ENCODE measurements at regions not wholly inside any gene's neighbourhood (a gene's known extent, or its start where the extent isn't known, plus 50 kb on each side); places are given as distances from the start of the nearest gene placed in this dataset.

- no peak overlapping the region for H3K27ac ChIP-seq
- H3K27me3 ChIP-seq, result no peaks in the 10 kb centered on the region
- no peak for DNase-seq
- no peaks in the 10 kb centered on the region for H3K9me3 ChIP-seq
- TF ChIP-seq, protein P1, sequence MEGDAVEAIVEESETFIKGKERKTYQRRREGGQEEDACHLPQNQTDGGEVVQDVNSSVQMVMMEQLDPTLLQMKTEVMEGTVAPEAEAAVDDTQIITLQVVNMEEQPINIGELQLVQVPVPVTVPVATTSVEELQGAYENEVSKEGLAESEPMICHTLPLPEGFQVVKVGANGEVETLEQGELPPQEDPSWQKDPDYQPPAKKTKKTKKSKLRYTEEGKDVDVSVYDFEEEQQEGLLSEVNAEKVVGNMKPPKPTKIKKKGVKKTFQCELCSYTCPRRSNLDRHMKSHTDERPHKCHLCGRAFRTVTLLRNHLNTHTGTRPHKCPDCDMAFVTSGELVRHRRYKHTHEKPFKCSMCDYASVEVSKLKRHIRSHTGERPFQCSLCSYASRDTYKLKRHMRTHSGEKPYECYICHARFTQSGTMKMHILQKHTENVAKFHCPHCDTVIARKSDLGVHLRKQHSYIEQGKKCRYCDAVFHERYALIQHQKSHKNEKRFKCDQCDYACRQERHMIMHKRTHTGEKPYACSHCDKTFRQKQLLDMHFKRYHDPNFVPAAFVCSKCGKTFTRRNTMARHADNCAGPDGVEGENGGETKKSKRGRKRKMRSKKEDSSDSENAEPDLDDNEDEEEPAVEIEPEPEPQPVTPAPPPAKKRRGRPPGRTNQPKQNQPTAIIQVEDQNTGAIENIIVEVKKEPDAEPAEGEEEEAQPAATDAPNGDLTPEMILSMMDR (IDR thresholded peaks at IDR 0.05), result no peak
- no peak overlapping the region for H3K4me3 ChIP-seq
- intact Hi-C loops (cut with DNase I; ENCODE audit: low total_unique reads), result no loop called here
- H3K4me1 ChIP-seq, result peaks cover 0 to 1% (median 0%) of the 10 kb centered on the region in 4 donors
- H3K36me3 ChIP-seq, result no peaks in the 10 kb centered on the region
These were observed 92.8 kb upstream of the SLC44A1 start for GRCh38 chr9:105151686-105151995.

- H3K9me3 ChIP-seq, result no peaks in the 10 kb centered on the region
- intact Hi-C loops (cut with DNase I; ENCODE audit: low total_unique reads), result loop anchor here (5.0 kb wide), 2 partner anchors 53 to 263 kb away; no protein-coding TSS in a partner anchor
- H3K4me1 ChIP-seq, result peaks cover 0 to 5% (median 0%) of the 10 kb centered on the region in 4 donors
- DNase-seq, result no peak
- TF ChIP-seq, protein P1 (IDR thresholded peaks at IDR 0.05), result no peak
- H3K27ac ChIP-seq, result no peak overlapping the region
- H3K36me3 ChIP-seq, result no peaks in the 10 kb centered on the region
- no peaks in the 10 kb centered on the region for H3K27me3 ChIP-seq
- no peak overlapping the region for H3K4me3 ChIP-seq
These were observed 89.7 kb upstream of the SLC44A1 start for GRCh38 chr9:105154723-105155191.

DNA sequence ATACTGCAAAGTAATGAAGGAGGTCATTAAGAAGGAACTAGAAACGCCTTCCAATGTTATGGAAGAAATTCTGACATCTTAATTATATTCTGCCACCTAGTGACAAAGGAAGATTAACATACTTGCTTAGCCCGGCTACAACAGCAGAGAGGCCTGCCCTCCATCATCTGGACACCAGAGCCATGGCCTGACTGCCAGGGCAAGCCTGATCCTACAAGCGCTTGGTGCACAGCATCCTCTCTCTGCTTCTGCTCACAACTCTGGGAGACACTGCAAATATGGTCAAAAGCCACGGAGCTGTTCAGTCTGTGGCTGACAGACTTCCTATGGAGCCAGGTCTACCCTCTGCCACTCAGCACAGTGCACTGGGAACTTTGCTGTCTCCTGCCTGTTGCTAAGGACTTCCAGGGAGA lies 87.3 kb upstream of the SLC44A1 start:
- no peak overlapping the region for H3K4me3 ChIP-seq
- DNase-seq, result peak; percentile 54 to 82
- no peaks in the 10 kb centered on the region for H3K36me3 ChIP-seq
- peak overlapping the region in 1 of 2 donors; percentile 26 for H3K27ac ChIP-seq
- intact Hi-C loops (cut with DNase I; ENCODE audit: low total_unique reads), result loop anchor here (1.0 to 5.0 kb wide), 3 partner anchors 50 to 260 kb away; no protein-coding TSS in a partner anchor
- H3K27me3 ChIP-seq, result no peaks in the 10 kb centered on the region
- no peaks in the 10 kb centered on the region for H3K9me3 ChIP-seq
- TF ChIP-seq, protein P1 (IDR thresholded peaks at IDR 0.05), result peak; percentile 43 to 64
- peaks cover 0 to 5% (median 0%) of the 10 kb centered on the region in 4 donors for H3K4me1 ChIP-seq

DNA sequence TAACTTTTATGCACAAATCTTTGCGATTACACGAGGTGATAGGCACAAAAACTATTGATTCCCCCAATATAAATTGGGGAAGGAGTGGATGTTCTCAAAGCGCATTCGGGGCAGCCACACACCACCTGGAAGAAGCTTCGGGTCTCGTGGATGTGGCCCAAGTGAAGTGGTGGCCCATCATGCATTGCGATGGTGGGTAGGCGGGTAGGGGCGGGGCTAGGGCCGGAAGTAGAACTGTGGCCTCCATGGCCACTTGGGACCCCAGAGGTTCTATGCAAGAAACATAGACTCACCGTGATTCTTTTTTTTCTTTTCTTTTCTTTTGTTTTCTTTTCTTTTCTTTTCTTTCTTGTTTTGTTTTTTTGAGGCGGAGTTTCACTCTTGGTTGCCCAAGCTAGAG lies 86.4 kb upstream of the SLC44A1 start:
- Histone ChIP-seq H3K36me3 (no peaks in the 10 kb centered on the region), H3K27ac (no peak overlapping the region), H3K4me1 (peaks cover 0 to 5% (median 0%) of the 10 kb centered on the region in 4 donors), H3K4me3 (no peak overlapping the region), H3K27me3 (no peaks in the 10 kb centered on the region), H3K9me3 (no peaks in the 10 kb centered on the region)
- DNase-seq, result no peak
- intact Hi-C loops (cut with DNase I; ENCODE audit: low total_unique reads), result loop anchor here (5.0 kb wide), 2 partner anchors 49 to 259 kb away; no protein-coding TSS in a partner anchor
- TF ChIP-seq, protein P1 (IDR thresholded peaks at IDR 0.05), result no peak

- no peak for DNase-seq
- intact Hi-C loops (cut with DNase I; ENCODE audit: low total_unique reads), result loop anchor here (5.0 kb wide), 2 partner anchors 48 to 258 kb away; no protein-coding TSS in a partner anchor
- no peak overlapping the region for H3K27ac ChIP-seq
These were observed 85.6 kb upstream of the SLC44A1 start for GRCh38 chr9:105158898-105159297.

More at GRCh38 chr9:105158898-105159297, 85.6 kb upstream of the SLC44A1 start:
- Histone ChIP-seq H3K4me3 (no peak overlapping the region), H3K9me3 (no peaks in the 10 kb centered on the region), H3K36me3 (no peaks in the 10 kb centered on the region), H3K27me3 (no peaks in the 10 kb centered on the region), H3K4me1 (peaks cover 0 to 5% (median 0%) of the 10 kb centered on the region in 4 donors)
- TF ChIP-seq, protein P1 (IDR thresholded peaks at IDR 0.05), result no peak
